GM21717 (cell line): ENCODE measurements at regions not wholly inside any gene's neighbourhood (a gene's known extent, or its start where the extent isn't known, plus 50 kb on each side); places are given as distances from the start of the nearest gene placed in this dataset.

ENCODE experiments used
- ATAC-seq: cut with Tn5 transposase; IDR thresholded peaks from one replicate; pipeline ENCODE4 v1.9.1; 2021; ENCODE audit warnings: mild to moderate bottlenecking, moderate library complexity; ENCODE audit not compliant: unreplicated experiment

DNA sequence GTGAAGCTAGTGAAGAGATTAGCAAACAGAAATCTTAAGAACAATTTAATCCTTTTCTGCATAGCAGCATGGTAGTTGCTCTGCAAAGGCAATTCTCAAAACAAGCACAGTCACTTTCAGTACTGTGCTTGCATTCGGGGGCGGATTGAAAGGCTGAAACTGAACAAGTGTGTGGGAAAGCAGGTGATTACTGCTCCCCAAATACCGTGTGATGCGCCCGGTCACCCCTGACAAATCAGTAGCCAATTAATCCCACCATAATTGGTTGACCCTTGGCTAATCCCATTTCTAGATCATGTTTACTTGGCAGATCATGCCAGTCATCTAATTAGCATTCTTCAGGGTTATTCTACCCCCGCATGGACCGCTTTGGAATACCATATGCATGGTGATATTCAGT is 76.5 kb upstream of the ADRB1 start:
- no peak for ATAC-seq

DNA sequence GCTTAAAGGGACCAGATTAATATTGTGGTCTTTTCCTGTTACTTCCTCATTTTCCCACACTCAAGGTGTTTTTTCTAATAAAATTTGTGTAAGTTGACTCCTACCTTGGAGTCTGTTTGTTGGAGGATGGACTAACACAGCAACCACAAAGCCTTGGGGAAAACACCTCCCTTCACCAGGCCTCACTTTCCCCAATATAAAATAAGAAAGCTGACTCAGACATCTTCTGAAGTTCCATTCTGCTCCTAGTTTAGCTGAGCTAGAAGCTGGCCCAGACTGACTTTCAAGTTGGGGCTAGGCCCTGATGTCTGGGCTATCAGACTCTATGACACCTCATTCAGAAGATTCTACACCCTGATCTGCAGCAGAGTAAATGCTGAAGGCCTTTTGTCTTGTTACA is 73.0 kb upstream of the ADRB1 start:
- no peak for ATAC-seq

DNA sequence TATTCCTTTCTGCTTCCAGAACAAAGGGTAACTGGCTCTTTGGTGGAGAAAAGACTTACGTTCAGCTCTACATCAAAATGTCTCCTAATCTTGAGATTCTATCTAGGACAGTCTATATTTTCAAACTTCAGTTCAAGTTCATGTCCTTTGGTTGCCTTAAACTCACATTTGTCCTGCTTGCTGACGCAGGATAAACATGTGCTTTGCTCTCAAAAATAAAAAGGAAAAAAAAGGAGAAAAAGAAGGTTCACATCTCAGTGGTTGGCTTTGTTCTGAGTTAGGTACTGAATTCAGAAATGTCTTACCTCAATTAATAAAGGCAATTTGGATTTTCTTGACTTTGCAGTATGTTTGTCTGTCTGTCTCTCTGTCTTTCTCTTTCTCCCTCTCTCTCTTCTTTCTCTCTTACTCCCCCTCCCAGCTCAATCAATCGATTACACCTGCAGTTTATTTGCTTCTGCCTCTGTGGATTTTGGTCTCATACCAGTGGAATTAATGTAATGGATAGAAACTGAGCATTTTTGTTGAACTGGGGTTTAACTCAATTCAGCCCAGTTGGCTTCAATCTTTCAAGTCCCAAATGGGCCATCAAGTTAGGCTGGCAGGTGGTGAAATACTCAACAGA is 72.2 kb upstream of the ADRB1 start:
- ATAC-seq: no peak

DNA sequence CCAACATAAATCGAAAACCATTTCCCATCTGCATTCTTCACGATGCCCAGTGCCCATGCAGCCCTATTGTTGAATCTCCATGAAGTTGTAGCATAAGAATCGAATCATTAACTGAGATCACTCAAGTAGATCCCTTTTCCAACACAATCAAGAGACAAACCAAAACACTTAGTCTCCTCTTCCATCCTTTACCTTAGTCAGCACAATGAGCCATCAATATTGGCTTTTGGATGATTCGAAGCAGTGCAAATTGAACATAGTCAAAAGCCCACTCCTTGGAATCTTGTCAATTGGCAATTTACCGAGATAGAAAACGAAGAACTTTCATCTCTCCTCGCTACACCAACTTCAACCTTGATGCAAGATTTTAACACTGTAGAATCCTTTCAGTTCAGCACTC is 66.5 kb upstream of the ADRB1 start:
- no peak for ATAC-seq

DNA sequence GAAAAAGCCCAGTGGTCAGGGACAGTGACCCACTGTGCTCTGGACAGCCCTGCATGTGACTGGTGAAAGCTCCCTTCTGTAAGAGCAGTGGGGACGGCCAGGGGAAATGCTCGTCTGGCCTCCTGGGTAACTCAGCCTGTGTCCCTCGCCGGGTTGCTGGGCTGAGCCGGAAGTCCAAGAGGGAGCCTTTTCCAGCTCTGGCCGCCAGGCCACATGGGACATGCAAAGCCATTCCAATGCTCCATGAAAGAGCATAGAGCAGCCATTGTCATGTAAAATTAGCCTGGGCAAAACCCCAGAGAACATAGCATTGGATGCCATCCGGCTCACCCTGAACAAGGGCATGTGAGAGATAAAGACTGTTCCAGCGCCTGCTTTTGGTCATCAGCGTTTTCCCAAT is 64.9 kb upstream of the ADRB1 start:
- ATAC-seq: no peak

DNA sequence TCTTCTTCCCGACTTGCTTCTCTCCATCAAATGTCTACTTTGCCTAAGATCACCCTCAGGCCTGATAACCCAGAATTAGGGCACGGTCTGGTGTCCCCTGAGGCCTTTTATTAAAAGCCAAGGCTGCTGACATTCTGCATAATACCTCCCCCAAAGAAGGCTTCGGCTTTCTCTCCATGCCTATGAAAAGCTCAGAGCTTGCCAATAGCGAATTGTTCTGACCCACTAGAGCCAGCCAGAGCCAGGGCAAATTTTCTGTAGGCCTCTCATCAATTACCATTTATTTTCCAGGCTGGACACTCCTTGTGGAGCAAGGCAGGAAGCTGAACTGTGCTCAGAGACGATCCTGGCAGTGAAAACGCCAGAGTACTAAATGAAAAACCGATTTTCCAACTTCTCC is 64.3 kb upstream of the ADRB1 start:
- ATAC-seq: no peak

DNA sequence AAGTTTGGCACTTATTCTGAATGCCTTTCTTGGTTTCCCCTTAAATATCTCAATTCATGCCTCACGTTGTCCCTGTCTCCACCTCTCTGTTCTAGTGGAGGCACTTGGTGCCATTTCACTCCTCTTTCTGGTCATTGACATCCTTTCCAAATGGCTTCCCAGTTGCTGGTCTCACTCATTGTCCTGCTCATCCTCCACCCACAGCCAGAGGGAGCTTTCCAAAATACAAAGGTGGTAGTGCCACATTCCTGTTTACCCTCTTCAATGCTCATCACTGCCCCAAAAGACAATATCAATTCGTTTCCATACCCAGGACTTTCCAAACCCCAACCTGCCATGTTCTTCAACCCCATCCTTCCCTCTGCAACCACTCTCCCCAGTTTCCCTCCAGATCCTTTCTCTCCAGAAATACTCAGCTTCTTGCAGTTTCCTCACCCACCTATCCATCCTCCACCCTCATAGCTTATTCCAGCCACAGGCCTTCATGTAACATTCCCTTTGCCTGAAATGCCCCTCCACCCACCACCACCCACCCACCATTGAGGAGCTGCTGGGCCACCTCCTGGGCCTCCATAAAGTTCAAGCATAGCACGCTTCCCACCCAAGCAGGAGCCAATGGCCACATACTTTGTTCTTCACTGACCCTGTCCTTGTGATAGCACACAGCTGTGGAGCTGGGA is 63.1 kb upstream of the ADRB1 start:
- ATAC-seq: no peak

DNA sequence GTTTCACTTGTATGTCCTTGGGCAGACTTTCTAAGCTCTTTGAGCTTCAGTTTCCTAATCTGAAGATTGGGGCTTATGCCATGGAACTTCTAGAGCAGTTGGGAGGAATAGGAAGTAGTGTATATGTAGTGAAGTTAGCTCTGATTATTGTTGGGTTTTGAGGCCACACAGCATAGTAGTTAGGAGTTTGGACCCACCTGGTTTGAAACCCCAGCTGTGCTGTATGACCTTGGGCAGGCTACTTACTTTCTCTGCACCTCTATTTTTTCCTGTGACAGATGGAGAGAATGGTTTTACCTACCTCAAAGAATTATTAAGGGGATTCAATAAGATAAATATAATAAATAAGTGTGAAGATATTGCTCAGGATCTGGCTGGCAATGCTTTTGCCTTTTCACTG is 61.4 kb upstream of the ADRB1 start:
- peak; percentile 34 for ATAC-seq

DNA sequence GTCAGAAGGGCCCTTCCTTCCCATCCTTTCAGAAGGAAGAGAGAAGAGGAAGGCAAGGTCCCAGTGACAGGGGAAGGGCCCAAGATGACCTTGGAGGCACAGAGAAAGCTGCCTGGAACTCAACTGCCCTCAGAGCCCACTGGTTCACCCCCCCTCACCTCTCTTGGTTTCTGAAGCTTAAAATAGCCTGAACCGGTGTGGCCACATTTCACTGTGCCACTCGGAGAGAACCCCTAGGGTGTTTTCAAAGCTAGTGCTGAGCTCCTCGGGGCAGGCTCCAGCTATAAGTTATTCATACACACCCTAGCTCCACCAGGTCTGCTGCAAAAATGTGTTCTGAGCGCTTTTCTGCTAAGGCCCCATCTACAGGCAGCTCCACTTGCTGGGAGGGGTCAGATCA is 60.9 kb upstream of the ADRB1 start:
- peak; percentile 89 for ATAC-seq

DNA sequence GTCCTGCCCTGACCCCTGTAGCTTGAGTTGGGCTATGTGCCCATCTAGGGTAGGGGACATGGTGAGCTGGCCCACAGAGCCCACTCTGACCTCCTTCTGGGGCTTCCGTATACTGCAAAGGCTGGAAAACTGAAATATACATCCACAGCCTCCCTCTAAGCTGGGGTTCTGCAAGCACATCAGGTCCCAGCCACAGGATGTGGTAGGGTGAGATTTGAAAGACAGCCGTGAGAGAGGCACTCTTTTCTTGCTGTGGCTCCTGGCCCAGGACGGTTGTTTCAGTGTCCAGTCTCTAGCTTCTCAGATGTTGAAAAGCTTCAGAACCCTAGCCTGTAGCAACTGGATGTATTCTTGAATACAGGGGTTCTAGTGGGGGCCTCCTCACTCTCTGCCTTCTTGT is 60.1 kb upstream of the ADRB1 start:
- ATAC-seq: no peak

DNA sequence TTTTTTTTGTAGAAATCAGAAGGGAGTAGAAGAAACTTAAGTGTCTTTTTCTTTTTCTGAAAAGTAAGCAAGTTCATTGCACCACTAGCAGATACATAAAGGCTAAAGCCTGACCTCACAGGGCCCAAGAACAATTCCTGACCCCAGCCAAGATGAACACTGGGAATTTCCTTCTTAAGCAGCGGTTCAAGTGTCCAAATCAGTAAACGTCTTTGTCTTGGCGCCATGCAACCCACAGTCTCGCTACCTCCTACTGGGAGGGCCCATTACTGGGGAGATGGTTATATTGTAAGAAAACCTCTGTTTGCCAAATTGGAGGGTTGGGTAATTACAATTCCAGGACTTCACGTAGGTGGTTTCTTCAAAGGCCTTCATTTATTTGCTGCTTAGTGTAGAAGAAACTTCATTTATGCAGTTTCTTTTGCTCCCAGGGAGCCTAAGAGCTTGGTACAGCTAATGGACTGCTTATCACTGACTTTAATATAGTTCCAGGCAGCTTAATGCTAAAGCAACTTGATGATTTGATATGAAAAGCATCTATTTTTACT is 58.3 kb upstream of the ADRB1 start:
- ATAC-seq: no peak

DNA sequence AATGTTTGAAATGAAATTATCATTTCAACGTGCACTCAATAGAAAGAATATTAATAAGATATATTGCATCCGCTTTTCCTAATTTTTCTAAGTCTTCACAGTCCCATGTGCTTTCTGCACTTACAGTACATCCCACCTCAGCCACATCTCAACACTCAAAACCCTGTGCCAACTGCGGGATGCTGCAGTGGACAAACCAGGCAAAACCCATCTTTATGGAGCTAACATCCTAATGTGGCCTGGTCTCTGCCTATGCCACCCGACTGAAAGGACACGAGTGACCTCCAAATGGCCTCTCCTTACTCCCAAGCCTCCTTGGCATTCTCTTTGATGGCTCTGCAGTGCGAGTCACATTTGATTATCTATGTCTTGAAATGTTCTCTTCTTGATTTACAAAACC is 57.4 kb upstream of the ADRB1 start:
- no peak for ATAC-seq

DNA sequence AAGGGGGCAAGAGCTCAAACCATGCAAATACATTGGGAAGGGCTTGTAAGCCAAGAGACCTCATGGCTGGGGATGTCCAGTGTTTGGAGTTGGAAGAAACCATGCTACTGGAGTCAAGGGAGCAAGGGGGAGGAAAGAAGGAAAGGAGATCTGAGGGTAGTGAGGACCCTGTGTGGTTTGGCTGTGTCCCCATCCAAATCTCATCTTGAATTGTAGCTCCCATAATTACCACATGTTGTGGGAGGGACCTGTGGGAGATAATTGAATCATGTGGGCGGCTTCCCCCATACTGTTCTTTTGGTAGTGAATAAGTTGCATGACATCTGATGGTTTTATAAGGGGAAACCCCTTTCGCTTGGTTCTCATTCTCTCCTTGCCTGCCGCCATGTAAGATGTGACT is 56.5 kb upstream of the ADRB1 start:
- no peak for ATAC-seq

DNA sequence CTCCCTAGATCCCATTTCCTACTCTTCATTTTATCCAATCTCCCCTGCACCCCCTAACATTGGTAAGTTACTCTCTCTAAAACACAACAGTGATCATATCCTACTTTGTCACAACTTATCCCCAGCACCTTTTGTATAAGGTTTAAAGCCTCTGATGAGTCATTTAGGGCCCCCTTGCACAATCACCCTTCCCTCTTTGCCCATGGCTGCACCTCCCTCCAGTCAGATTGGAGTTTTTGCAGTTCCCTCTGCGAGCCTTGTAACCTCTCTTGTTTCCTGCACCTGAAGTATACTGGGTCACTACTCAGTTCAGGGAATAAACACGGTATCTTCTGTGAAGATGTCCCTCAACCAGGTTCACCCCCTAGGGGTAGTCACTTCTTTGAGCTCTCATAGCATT is 55.9 kb upstream of the ADRB1 start:
- peak; percentile 52 for ATAC-seq

DNA sequence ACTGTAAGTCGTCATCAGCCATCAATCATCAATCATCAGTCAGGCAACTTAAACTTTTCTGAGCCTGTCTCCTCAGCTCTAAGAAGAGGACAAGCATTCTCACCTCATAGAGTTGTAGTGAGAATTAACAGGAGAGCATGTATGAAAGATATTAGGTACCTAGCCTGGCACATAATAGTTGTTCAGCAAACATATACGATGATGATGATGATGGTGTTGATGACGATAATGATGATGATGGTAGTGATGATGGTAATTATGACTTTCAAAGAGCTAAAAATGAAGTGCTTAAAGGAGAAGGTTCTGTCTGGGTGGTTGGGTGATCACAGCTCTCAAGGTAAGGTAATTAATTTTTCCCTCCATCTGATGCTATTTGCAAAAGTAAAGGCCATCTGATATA is 55.1 kb upstream of the ADRB1 start:
- ATAC-seq: no peak

DNA sequence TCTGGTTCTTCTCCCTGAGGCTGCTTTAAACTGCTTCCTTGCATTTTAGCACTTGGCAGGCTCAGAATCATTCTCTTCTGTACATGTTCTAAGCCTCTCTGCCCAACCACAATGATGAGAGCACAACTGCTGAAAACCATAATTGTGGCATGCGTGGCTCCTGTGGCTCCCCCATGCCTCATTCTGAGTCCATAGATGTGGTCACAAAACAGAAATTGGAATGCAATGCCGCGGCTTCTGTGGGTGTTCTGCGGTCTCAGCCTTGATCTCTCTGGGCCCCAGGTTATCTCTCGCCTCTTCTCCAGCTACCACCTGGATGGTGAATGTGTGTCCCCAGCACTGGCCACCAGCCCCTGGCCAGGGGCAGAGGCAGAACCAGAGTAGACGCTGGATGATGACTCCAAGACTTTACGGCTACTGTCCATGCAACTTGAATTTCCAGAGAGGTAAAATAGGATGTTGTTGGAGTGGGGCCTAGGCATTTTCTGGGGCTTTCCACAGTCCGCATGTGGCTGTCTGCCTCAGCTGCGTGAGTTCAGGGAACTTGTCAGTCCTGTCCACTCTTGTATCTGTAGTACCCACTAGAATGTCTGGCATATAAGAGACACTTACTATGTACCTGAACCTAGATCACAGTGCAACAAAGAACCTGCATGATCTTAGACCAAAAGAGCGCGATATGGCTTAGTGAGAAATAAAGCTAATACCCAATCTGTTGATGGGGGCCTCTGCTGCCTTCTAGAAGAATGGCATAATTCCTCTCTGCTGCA is 52.4 kb upstream of the ADRB1 start:
- ATAC-seq: no peak

DNA sequence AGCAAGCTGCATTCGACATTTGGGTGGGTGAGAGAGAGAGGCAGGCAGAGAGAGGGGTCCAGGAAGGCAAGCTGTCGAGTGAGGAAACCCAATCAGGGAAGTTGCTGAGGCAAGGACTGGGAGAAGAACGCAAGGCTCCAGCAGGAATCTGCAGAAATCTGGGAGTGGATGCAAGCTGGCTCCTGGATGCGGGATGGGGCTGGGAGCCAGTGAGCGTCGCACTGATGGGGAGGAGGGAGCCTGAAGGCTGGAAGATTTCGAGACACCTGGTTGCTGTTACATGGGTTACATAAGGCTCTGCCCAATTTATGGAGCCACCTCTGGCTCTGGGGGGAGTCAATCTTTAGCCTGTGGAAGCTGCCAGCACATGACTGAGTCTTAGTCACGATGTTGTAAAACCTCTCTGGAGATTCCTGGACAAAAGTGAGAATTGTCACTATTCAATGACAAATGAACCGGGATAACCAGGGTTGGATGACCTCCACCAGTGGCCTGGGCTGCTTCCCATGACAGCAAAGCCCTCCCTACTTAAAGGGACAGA is 51.1 kb upstream of the ADRB1 start:
- no peak for ATAC-seq

DNA sequence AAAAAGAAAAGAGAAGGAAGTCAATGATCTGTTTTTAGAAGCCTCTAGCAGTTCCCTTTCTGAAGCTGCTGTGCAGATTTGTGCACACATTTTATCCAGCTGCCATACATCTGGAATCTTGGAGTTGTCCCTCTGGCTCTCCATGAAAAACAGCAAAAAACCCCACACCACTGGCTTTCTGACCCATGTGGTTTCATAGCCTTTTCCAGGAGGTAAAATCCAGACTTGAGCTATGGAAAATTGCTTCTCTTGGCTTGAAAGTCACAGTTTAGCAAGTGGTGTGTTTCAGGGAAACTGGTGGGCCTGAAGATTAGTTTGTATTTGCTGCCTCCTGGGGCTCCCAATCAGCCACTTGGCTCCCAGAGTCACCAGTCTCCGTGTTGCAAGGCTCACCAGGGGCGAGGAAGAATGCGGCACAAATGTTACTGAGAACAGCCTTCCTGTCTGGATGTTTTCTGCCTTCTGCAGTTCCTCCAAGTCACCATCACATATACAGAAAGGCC is 50.1 kb upstream of the ADRB1 start:
- ATAC-seq: no peak
